C4-2B (cell line): ENCODE measurements at regions not wholly inside any gene's neighbourhood (a gene's known extent, or its start where the extent isn't known, plus 50 kb on each side); places are given as distances from the start of the nearest gene placed in this dataset.

Experiments
- ZFX ChIP-seq: fragments of 450-650 bp; IDR thresholded peaks from 2 replicates; pipeline ENCODE4 v1.6.1; 2017
- TF ChIP-seq, protein P1 (sequence below): fragments of 450-650 bp; conservative IDR thresholded peaks from 2 replicates; pipeline ENCODE4 v1.5.1; 2017; ENCODE audit warnings: mild to moderate bottlenecking

- TF ChIP-seq, protein P1, sequence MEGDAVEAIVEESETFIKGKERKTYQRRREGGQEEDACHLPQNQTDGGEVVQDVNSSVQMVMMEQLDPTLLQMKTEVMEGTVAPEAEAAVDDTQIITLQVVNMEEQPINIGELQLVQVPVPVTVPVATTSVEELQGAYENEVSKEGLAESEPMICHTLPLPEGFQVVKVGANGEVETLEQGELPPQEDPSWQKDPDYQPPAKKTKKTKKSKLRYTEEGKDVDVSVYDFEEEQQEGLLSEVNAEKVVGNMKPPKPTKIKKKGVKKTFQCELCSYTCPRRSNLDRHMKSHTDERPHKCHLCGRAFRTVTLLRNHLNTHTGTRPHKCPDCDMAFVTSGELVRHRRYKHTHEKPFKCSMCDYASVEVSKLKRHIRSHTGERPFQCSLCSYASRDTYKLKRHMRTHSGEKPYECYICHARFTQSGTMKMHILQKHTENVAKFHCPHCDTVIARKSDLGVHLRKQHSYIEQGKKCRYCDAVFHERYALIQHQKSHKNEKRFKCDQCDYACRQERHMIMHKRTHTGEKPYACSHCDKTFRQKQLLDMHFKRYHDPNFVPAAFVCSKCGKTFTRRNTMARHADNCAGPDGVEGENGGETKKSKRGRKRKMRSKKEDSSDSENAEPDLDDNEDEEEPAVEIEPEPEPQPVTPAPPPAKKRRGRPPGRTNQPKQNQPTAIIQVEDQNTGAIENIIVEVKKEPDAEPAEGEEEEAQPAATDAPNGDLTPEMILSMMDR = no peak; the same call in none of the 2 replicates
- no peak for TF ChIP-seq ZFX
Measured at GRCh38 chr1:200307755-200308066, 102.1 kb downstream of the ZNF281 start.
